ENCODE measurements at regions not wholly inside any gene's neighbourhood (a gene's known extent, or its start where the extent isn't known, plus 50 kb on each side); places are given as distances from the start of the nearest gene placed in this dataset.

DNA sequence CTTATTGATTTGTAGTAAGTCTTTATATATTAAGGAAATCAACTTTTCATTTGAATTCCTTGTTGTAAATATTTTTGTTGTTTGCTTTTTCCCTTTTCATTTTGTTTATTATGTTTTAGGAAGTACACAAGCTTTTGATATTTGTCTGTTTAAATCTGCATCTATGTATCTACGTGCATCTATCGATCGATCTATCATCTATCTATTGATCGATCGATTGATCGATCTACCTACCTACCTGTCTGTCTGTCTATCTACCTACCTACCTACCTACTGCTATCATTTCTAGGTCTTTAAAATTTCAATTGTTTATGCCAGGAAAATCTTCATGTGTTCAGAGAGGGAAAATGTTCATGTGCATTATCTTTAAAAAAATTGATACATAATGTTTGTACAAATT is 216.8 kb upstream of the MTPN start:
- TF ChIP-seq, protein P1, sequence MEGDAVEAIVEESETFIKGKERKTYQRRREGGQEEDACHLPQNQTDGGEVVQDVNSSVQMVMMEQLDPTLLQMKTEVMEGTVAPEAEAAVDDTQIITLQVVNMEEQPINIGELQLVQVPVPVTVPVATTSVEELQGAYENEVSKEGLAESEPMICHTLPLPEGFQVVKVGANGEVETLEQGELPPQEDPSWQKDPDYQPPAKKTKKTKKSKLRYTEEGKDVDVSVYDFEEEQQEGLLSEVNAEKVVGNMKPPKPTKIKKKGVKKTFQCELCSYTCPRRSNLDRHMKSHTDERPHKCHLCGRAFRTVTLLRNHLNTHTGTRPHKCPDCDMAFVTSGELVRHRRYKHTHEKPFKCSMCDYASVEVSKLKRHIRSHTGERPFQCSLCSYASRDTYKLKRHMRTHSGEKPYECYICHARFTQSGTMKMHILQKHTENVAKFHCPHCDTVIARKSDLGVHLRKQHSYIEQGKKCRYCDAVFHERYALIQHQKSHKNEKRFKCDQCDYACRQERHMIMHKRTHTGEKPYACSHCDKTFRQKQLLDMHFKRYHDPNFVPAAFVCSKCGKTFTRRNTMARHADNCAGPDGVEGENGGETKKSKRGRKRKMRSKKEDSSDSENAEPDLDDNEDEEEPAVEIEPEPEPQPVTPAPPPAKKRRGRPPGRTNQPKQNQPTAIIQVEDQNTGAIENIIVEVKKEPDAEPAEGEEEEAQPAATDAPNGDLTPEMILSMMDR (IDR thresholded peaks at IDR 0.05), result no peak
- TF ChIP-seq POLR2A (IDR thresholded peaks at IDR 0.05), result no peak

All from esophagus squamous epithelium (tissue), 4 donors.